NCI-H128 (cell line): ENCODE measurements at regions not wholly inside any gene's neighbourhood (a gene's known extent, or its start where the extent isn't known, plus 50 kb on each side); places are given as distances from the start of the nearest gene placed in this dataset.
"Not testable (repeated sequence)": the region's sequence is repeated elsewhere in the genome, so short reads cannot be mapped to it uniquely, and the experiment has no call there.

Experiments
- DNase-seq: peaks from one replicate; lab custom pipeline; 2025; ENCODE audit not compliant: unreplicated experiment; lab: John Stamatoyannopoulos, UW

DNA sequence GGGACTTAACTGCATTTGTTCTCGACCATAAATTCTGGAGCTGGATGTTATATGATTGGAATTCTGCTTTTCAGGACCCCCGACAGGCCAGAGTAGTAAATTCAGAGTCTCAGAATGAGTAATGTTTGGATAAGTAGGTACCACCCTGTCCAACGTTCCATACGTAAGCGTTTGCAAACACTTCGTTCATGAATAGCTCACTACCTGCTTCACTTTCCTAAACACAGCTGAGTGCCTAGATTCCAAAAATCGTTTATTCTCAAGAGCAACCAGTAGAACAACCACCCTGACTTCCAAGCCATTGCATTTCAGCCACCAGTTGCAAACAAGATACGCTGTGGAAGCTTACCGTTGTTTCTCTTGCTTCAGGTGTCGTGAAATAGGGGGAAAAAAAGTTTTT, 101.3 kb upstream of the DMRT1 start:
- no peak for DNase-seq

DNA sequence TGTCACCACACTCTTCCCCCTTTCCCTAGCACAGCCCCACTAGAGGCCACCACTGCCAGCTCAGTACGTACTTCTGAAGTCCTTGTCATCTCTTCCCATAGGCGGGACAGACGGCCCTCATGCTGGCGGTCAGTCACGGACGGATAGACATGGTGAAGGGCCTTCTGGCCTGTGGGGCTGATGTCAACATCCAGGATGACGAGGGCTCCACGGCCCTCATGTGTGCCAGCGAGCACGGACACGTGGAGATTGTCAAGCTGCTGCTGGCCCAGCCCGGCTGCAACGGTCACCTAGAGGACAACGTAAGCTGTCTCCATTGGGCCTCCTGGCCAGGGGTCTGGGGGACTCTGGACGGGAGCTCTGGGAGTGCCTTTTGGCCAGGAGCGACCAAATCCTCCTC, 99.4 kb upstream of the DMRT1 start:
- DNase-seq = no peak

DNA sequence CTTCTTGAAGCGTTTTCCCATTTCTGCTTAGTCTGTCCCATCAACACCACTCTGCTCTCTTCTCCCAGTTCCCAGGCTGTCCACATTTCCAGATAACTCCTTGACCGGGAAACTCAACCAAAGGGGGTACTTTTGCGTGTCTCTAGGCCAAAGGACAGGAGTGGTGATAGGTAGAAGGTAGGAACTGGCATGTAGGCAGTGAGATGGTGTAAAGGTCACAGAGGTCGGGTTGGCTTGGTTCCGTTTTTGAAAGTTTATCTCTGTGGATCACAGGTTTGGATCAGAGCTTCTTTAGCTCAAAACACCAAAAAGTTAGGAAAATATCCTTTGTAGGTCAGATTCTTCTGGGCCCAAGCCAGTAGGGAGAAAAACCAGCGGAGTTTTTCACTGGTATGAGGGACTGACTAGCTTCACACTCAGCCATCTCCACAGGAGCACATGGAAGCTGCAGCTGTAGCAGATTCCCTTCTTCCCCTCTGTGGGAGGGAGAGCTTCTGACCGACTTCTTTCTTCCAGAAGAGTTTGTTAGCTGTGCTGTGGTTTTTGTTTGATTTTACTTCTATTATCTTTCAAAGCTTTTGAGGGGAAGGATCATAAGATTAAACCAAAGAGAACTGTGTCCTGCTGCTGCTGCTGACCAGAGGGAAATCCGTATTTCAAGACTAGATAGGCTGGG, 98.4 kb upstream of the DMRT1 start:
- no peak for DNase-seq

DNA sequence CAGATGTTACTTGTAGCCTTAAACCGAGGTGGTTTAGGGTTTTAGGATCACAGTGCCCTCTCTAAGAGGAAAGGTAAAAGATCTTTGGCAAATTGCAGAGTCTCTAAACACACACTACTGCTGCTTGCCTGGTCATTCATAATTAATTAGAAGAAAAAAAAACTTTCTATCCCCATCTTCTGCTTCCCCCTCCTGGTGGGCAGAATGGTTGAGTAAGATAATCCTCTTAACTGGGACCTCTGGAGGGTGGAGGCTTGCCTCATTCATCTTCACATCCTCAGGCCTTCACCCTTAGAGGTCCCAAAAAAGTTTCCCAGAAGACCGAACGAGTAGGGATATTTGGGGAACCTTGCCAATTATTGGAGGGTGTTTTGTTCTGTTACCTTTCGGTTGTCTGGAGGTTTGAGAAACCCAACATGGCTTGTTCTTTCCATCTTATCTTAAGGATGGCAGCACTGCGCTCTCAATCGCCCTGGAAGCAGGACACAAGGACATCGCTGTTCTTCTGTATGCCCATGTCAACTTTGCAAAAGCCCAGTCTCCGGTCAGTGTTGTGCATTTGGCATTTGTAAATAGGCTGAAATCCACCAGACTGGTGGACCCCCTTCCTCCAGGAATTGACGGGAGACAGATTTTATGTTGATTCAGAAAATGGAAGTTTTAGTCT, 97.3 kb upstream of the DMRT1 start:
- no peak for DNase-seq

DNA sequence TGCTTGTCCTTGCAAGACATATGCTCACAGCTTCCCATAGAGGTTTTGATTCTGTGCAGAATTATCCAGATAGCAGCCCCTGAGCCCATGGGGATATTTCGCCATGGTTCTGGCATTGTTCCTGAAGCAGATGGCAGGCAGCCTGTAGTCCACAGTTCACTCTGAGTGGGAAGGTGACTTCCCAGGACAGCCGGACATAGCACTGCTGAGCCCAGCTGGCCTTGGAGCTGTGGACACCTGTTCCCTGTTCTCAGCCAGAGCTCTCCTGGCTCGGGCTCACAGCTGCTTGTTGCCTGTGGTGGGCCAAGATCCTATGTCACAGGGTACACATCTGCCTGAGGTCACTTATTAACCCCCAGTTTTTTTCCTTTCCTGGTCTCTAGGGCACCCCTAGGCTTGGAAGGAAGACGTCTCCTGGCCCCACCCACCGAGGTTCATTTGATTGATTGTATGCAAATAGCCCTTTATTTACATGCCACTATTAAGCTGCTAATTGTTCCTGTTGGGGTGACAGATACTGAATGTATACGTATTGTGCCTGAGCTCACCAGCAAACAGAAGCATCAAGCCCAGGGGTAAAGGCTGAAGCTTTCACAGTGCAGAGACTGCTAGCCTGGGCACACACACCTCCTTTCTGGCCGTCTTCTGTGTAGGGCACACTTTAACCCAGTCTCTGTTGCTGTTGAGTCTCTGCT, 96.6 kb upstream of the DMRT1 start:
- DNase-seq = no peak

DNA sequence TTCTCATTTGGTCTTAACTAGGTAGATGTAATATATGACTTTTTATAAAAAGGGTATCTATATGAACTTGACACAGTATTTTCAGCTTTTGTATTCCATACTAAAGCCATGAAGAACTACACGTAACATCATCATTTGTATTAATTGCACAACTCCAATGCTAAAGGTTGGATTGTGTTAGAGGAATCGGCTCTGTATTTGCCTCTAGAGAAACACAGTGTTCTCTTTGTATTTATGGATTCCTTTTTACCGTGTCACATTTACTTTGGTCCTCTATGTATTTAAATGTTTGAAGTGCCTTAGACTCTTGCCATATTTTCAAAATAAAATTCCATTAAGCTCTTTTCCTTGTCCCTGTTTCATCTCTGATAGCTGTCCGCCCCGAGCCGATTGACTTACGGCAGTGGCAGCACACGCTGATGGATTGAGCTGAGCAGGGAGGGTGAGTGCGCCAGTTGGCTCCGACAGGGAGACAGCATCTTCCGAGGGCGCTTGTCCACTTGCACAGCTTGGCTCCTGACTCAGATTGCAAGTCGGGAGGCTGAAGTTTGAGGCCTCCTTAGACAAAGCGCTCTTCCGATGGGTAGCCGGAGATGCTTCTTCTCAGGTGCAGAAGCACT, 95.6 kb upstream of the DMRT1 start:
- no peak for DNase-seq

DNA sequence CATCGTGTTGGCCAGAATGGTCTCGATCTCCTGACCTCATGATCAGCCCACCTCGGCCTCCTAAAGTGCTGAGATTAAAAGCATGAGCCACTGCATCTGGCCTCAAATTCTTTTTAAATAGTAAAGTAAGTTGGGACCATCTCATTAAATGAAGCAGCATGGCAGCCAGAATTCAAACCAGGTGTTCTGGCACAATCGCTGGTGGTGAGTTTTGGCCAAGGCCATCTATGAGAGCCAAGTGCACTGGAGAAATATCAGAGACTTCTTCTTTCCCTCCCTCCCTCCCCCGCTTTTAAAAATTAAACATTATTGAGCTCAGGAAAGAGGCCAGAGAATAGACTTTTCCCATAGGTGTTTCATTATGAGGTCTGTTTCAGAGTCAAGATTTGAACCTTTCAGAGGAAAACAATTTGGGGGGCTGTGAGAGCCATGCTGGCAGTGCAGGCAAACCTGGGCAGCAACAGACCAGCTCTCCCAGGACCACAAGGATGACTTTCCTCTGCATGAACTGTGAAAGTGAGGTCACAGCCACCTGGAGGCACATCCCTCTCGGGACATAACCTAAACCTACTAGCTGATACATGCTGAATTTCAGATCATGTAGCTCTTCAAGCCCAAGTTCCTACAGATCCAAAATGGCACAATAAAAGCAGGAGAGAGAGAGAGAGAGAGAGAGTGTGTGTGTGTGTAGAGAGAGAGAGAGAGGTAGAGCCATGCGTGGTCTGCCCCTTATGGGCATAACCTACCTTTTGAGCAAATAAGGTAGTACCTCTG, 94.6 kb upstream of the DMRT1 start:
- DNase-seq = no peak

DNA sequence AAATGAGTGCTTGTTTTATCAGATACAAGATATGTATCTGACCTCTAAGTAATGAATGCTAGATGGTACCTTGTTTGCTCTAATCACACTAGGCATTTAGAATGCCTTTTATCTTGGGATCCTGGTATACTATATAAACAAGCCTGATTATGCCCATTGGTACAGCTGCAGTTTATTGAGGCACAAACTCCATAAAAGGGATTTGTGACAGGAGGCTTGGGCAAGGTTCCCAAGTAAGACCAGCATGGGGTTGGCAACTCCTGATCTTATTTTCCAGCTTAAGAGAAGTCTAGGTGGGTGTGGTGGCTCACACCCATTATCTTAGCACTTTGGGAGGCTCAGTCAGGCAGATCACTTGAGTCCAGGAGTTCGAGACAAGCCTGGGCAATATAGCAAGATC, 93.9 kb upstream of the DMRT1 start:
- DNase-seq = no peak

DNA sequence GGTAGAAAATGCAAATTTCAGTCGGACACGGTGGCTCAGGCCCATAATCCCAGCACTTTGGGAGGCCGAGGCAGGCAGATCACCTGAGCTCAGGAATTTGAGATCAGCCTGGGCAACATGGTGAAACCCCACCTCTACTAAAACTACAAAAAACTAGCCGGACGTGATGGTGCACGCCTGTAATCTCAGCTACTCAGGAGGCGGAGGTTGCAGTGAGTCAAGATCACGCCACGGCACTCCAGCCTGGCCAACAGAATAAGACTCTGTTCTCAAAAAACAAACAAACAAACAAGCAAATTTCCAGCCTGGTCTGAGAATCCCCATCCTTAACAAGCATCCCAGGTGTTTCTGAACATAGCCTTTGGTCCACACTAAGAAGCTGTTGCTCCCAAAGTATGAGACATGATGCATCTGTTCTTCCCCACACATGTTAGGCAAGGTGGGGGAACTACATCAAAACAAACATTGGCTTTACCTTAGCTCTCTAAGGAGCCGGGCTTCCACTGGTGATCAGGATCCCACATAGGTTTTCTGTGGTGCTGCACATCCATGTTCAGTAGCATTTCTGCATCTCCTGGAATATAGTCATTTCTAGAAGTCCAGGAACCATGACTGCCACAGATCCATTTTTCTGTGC, 92.5 kb upstream of the DMRT1 start:
- DNase-seq = no peak

DNA sequence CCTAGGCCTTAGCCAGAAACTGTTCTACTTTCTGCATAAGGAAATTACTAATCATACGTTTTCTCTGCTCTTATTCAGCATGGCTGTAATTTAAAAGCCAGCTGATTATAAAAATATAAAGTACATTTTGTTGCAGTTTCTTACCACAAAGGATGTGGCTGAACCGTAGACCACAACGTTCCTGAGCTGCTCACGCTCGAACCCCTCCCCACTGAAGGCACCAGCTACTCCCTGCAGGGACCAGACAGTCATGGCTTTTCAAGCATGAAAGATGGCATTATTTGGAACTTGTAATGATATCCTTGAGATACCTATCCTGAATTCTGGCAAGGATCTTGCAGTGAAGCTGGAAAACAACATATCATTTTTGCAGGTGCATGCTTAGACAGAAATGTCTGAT, 91.8 kb upstream of the DMRT1 start:
- no peak for DNase-seq

DNA sequence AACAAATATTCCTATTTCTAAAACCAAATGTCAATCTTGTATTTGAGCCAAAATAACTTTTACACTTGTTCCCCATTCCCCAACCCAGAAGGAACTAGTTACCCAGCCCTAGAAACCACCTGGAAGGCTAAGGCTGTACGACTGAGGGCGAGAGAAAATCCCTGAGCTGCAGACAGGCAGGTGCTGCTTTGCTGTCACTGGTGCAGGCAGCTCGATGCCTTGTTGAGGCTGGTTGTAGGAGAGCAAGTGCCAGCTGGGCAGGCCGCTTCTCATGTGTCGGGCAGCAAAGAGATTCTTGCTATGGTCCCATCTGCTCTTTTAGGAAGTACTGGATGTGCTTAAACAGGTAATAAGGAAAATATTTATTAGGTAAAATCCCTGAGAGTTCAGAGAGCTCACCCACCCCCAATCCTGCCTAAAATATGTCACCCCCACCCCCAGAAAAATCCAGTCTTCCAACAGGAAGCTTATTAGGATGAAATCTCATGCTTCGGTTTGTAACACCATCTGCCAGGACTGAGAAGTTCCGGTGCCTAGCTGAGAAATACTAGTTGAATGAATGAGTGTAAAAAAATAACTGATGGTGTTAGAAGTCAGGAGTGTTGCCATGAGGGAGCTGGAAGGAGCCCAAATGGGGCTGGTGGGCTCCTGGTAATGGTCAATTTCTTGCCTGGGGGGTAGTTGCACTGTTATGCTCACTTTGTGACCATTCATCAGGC, 91.1 kb upstream of the DMRT1 start:
- no peak for DNase-seq

DNA sequence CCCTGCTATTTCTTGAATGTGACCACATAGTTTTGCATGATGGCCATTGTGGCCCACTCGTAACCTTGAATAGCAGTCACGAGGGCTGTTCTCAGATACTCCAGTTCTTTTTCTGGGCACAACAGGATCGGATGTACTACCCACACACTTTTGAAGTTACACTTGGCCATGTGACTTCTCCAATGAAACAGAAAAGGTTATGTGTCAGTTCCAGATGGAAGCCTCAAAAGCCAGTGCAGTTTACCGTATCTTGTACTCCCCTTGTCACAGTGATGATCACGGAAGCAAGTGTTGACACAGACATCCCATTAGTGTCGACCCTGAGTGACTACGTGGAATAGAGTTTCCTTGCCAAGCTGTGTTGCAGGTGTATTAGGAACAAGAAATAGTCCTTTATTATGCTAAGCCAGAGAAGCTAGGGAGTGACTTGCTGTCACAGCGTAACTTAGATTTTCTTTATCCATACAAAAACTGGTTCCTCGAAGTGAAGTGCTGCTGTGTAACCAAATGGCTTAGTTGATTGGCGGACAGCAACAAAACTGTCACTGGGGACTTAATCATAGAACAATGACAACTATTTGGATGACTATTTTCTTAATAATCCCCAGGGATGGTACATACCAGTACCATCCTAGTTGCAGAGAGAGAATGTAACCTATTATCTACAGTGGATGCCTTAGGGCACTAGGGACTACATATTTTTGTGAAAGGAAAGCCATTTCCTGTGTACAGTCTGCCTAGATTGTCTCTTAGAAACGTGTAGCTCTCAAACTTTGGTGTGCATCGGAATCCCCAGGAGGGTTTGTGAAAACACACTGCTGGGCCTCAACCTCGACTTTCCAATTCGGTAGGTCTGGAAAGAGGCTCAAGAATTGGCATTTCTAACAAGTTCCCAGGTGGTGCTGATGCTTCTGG, 90.1 kb upstream of the DMRT1 start:
- DNase-seq = no peak

DNA sequence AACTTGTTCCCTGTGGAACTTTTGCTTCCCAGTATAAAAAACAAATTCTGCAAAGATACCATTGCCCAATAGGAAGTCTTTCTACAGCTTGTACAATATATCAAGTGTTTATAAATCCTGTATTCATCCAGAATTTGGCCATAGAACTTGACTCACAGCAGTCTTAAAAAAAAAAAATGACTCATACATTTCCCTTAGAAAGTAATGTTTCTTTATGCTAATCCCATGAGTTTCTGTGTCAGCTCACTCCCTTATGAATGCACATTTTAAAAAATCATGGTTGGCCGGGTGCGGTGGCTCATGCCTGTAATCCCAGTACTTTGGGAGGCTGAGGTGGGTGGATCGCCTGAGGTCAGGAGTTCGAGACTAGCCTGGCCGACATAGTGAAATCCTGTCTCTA, 89.3 kb upstream of the DMRT1 start:
- DNase-seq = no peak

DNA sequence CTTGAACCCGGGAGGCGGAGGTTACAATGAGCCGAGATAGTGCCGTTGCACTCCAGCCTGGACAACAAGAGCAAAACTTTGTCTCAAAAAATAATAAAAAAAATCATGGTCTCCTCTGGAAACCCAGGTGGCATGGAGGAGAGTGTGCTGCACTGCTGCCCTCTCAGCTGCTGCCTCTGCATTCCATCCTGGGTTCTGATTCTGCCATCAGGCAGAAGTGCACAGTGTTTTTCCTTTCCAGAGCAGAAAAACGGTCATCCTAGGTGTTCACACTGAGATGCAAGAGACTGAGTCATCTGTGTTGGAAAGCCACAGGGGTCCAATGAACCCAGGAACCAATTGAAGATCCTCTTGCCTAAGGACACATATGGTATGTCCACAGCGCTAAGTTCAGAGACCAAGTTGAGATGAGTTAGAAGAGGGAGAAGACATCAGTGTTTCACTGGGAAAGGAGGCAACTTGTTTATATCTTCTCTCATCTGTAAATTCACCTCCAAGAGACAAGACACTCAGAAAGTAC, 88.8 kb upstream of the DMRT1 start:
- no peak for DNase-seq

DNA sequence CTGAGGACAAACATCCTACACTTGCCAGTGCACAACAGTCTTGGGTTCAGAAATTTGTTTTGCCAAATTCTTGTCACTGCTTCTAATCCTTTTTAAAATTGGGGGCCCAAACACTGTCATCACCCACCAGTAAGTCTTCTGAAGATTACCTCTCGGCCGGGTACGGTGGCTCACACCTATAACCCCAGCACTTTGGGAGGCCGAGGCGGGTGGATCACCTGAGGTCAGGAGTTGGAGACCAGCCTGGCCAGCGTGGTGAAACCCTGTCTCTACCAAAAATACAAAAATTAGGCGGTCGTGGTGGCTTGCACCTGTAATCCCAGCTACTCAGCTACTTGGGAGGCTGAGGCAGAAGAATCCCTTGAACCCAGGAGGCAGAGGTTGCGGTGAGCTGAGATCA, 87.8 kb upstream of the DMRT1 start:
- not testable (repeated sequence) for DNase-seq

DNA sequence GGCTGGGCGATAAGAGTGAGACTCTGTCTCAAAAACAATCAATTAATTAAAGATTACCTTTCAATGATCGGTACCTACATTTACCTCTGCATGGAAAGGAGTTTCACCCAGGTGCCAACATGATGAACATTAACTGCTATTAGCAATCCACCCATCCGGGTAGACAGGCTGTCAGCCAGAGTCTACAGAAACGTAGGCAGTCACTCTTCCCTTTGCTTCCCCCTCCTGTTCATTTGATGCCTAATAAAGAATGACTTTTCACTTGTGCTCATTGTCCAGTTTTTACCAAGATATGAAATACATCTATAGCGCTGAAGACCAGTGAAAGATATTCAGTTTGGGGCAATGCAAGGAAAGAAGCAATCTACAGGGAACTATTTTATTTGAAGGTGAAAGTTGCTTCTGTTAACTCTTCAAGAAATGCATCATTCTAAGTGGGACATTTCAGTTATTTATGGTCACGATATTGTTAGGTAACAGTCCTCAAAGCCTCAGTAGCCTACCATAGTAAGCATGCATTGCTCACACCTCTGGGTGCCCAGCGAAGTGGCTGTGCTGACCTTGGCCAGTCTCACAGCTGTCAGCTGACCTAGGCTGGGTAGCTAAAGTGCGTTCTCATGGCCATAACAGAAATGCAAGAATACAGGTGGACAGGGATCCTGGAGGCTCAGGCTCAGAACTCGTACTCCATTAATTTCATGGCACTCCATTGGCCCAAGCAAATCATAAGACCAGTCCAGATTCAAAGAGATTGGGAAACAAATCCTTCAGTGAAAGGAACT, 87.2 kb upstream of the DMRT1 start:
- DNase-seq = no peak

DNA sequence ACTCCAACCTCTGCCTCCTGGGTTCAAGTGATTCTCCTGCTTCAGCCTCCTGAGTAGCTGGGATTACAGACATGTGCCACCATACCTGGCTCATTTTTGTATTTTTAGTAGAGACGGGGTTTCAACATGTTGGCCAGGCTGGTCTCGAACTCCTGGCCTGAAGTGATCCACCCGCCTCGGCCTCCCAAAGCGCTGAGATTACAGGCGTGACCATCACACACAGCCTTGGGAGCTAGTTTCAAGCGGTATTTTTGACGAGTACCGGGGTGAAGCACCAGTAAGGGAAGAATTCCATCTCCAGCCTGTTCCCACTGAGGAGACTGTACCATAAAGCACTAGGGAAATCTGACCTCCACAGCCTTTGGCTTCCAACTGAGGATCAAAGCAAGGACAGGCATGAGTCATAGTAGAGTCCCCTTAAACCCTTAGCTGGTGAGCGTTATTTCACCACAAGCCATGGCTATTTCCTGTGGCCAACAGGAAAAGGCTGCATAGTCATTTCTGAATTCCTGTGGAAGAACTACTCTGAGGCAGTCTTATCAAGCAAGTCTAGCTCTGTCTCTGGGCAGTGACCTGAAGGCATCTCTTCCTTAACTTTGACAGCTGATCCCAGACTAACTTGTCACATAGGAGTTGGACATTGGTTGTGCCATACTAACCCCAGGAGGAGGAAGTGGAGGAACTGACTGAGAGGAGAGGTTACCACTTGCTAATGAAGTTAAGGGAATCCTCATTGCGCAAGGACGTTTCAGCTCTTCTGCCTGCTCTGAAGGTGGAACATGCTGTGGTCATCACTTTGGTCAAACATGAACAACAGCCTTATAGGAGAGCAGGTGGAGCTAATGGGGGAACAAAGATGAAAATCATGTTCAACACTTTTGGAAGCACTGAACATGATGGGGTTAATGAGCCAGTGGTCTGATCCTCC, 85.8 kb upstream of the DMRT1 start:
- no peak for DNase-seq
